ENCODE measurements at regions not wholly inside any gene's neighbourhood (a gene's known extent, or its start where the extent isn't known, plus 50 kb on each side); places are given as distances from the start of the nearest gene placed in this dataset.

DNA sequence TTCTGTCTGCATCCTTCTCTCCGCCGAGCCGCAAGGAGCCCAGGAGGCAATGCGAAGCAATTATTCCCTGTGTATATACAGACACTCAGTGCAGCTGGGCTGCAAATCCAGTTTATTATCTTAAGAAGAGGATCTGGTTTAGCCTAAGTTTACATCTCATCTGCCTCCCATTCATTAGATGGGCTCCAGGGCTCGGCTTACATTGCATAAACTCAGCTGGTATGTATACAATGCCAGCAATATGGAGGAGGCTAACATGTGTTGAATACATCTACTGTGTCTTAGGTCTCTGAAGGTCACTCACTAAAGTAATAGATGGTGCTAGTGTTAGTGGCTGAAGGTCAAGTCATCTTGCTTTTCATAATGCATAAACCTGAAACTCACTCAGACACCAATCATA is 996.8 kb downstream of the KCNMA1 start:
- TF ChIP-seq, protein P1, sequence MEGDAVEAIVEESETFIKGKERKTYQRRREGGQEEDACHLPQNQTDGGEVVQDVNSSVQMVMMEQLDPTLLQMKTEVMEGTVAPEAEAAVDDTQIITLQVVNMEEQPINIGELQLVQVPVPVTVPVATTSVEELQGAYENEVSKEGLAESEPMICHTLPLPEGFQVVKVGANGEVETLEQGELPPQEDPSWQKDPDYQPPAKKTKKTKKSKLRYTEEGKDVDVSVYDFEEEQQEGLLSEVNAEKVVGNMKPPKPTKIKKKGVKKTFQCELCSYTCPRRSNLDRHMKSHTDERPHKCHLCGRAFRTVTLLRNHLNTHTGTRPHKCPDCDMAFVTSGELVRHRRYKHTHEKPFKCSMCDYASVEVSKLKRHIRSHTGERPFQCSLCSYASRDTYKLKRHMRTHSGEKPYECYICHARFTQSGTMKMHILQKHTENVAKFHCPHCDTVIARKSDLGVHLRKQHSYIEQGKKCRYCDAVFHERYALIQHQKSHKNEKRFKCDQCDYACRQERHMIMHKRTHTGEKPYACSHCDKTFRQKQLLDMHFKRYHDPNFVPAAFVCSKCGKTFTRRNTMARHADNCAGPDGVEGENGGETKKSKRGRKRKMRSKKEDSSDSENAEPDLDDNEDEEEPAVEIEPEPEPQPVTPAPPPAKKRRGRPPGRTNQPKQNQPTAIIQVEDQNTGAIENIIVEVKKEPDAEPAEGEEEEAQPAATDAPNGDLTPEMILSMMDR (IDR thresholded peaks at IDR 0.05), result no peak
- TF ChIP-seq POLR2AphosphoS5 (IDR thresholded peaks at IDR 0.05) (no peak), POLR2A (IDR thresholded peaks at IDR 0.05) (no peak)
